HG03520 (cell line): ENCODE measurements at regions not wholly inside any gene's neighbourhood (a gene's known extent, or its start where the extent isn't known, plus 50 kb on each side); places are given as distances from the start of the nearest gene placed in this dataset.
"Not testable (repeated sequence)": the region's sequence is repeated elsewhere in the genome, so short reads cannot be mapped to it uniquely, and the experiment has no call there.

Source experiments
- ATAC-seq: cut with Tn5 transposase; IDR thresholded peaks from one replicate; pipeline ENCODE4 v1.9.1; 2021; ENCODE audit warnings: mild to moderate bottlenecking, moderate library complexity; ENCODE audit not compliant: unreplicated experiment

- no peak for ATAC-seq
These were observed 115.9 kb upstream of the CACUL1 start for GRCh38 chr10:118870467-118871243.

- ATAC-seq: no peak
These were observed 116.6 kb upstream of the CACUL1 start for GRCh38 chr10:118871244-118871865.

GRCh38 chr10:118873091-118873737 lies 118.4 kb upstream of the CACUL1 start:
- no peak for ATAC-seq

GRCh38 chr10:118873738-118874105 lies 119.0 kb upstream of the CACUL1 start:
- no peak for ATAC-seq

- ATAC-seq: no peak
These were observed 119.4 kb upstream of the CACUL1 start for GRCh38 chr10:118874171-118874570.

- ATAC-seq: no peak
These were observed 120.3 kb upstream of the CACUL1 start for GRCh38 chr10:118875087-118875486.

- no peak for ATAC-seq
These were observed 128.0 kb upstream of the CACUL1 start for GRCh38 chr10:118882741-118883140.

- no peak for ATAC-seq
These were observed 137.3 kb upstream of the NANOS1 start for GRCh38 chr10:118892255-118892654.

GRCh38 chr10:118894891-118895290 lies 134.6 kb upstream of the NANOS1 start:
- ATAC-seq: not testable (repeated sequence)

- no peak for ATAC-seq
These were observed 128.9 kb upstream of the NANOS1 start for GRCh38 chr10:118900617-118901016.

GRCh38 chr10:118901380-118901779 lies 128.1 kb upstream of the NANOS1 start:
- no peak for ATAC-seq

- no peak for ATAC-seq
These were observed 127.6 kb upstream of the NANOS1 start for GRCh38 chr10:118901906-118902305.

GRCh38 chr10:118902656-118903055 lies 126.9 kb upstream of the NANOS1 start:
- not testable (repeated sequence) for ATAC-seq

- no peak for ATAC-seq
These were observed 126.3 kb upstream of the NANOS1 start for GRCh38 chr10:118903251-118903650.

GRCh38 chr10:118903691-118904090 lies 125.8 kb upstream of the NANOS1 start:
- ATAC-seq: no peak

GRCh38 chr10:118904286-118904685 lies 125.2 kb upstream of the NANOS1 start:
- no peak for ATAC-seq

GRCh38 chr10:118907051-118907450 lies 122.5 kb upstream of the NANOS1 start:
- no peak for ATAC-seq

- ATAC-seq: no peak
These were observed 120.8 kb upstream of the NANOS1 start for GRCh38 chr10:118908557-118909256.

GRCh38 chr10:118910702-118911101 lies 118.8 kb upstream of the NANOS1 start:
- ATAC-seq: no peak

- no peak for ATAC-seq
These were observed 118.2 kb upstream of the NANOS1 start for GRCh38 chr10:118911363-118911762.

GRCh38 chr10:118912961-118913600 lies 116.4 kb upstream of the NANOS1 start:
- ATAC-seq: no peak
